MM.1S (cell line): ENCODE measurements at regions not wholly inside any gene's neighbourhood (a gene's known extent, or its start where the extent isn't known, plus 50 kb on each side); places are given as distances from the start of the nearest gene placed in this dataset.

Experiments used
- EZH2 ChIP-seq: fragments of 300-600 bp; sonication (generic); optimal IDR thresholded peaks from 2 replicates; pipeline ENCODE3; 2017; ENCODE audit warnings: low read depth, mild to moderate bottlenecking, antibody characterized with exemption, low read length, mixed read lengths
- EZH2phosphoT487 ChIP-seq: fragments of 300-600 bp; sonication (generic); IDR thresholded peaks from 2 replicates; pipeline ENCODE4 v1.6.1; 2018; ENCODE audit warnings: antibody characterized with exemption, low read length
- TF ChIP-seq, protein P1 (sequence below): fragments of 300-600 bp; sonication (generic); IDR thresholded peaks from 2 replicates; pipeline ENCODE4 v1.5.1; 2016; ENCODE audit warnings: antibody characterized with exemption, low read length, mixed read lengths

DNA sequence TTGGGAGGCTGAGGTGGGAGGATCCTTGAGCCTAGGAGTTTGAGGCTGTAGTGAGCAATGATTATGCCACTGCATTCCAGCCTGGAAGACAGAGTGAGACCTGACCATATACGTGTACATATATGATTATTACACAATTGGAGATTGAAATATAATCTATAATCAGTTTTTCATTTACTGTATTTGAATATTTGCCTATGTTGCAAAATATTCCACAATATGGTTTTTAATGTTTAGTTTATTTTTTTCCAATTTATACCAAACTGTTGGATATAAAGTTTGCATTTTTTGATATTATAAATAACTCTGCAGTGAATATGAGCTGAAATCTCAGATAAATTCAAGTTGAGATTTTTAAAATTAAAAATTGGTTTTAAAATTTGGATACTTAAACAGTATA lies 79.6 kb upstream of the SIRPG start:
- no peak for TF ChIP-seq EZH2phosphoT487
- TF ChIP-seq, protein P1, sequence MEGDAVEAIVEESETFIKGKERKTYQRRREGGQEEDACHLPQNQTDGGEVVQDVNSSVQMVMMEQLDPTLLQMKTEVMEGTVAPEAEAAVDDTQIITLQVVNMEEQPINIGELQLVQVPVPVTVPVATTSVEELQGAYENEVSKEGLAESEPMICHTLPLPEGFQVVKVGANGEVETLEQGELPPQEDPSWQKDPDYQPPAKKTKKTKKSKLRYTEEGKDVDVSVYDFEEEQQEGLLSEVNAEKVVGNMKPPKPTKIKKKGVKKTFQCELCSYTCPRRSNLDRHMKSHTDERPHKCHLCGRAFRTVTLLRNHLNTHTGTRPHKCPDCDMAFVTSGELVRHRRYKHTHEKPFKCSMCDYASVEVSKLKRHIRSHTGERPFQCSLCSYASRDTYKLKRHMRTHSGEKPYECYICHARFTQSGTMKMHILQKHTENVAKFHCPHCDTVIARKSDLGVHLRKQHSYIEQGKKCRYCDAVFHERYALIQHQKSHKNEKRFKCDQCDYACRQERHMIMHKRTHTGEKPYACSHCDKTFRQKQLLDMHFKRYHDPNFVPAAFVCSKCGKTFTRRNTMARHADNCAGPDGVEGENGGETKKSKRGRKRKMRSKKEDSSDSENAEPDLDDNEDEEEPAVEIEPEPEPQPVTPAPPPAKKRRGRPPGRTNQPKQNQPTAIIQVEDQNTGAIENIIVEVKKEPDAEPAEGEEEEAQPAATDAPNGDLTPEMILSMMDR = no peak
- no peak for TF ChIP-seq EZH2
